C1 segment of cervical spinal cord (tissue), 14 donors: ENCODE measurements at regions not wholly inside any gene's neighbourhood (a gene's known extent, or its start where the extent isn't known, plus 50 kb on each side); places are given as distances from the start of the nearest gene placed in this dataset.
"Not testable (repeated sequence)": the region's sequence is repeated elsewhere in the genome, so short reads cannot be mapped to it uniquely, and the experiment has no call there.

Experiments used
- DNase-seq, 14 donors: peaks; one replicate each; lab custom pipeline; 2025; lab: John Stamatoyannopoulos, UW

DNA sequence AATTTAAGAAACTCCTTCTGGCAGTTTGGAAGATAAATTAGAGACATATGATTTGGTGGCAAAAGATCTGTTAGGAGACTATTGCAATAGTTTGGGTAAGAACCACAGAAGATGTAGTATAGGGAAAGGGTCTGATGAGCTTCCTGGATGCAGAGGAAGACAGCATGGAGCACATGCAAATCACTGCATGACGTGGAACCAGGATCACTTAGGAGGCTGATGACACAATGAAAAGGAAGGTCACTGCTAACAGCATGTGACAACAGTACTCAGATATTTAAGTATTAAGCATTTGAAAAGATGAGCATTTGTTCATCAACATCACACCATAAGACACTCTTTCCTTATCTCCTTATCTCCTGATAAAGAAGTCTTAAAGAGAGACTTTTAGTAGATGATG, 167.8 kb upstream of the LDB2 start:
- DNase-seq: no peak

DNA sequence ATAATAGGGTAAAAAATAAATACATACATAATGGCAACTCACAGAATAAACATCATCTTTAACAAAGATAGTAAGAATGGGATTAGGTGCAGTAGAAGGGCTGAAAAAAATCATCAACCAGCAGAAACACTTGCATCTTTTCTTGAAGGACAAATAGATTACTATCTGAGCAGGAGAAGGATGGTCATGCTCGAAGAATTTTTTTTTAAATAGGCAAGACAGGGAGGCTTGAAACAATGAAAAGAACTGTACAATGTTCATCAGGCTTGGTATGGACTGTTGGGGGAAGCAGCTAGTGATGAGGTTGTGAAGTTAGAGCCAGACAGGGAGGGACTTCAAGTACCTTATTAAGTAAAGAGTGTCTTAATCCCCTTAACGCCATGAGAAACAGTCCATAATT, 167.4 kb upstream of the LDB2 start:
- DNase-seq: no peak

DNA sequence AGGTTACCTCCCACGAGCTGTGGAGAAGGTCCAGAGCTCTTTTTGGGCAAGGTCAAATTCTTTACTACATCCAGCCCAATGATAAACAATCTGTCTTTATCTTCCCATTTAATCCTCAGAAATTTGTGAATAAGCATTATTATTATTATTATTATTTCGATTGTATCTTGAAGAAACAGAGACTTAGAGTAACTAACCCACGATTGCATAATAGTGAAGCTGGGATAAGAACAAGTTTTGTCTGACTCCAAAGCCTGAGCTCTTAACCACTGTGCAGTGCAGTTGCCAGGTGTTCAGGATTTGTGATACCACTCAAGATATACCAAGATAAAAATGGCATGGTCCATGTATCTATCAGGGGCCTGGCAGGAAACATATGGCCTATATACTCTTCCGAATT, 166.5 kb upstream of the LDB2 start:
- no peak for DNase-seq

DNA sequence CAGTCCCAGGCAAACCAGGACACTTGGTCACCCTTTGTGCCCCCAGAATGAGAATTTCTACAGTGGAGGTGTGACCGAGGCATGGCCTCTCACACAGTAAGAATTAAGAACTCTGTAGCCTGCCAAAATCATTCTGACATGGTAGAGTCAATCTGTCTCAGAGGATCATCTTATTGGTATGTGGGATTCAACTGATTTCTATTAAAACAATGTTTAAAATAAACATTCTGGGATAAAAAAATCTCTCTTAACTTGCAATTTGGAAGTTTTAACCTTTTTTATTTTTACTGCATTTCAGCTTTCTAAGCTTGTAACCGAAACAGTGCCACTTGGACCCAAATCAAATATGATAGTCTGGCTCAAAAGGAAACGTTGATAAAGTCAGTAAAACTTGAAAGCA, 165.4 kb upstream of the LDB2 start:
- DNase-seq: no peak

DNA sequence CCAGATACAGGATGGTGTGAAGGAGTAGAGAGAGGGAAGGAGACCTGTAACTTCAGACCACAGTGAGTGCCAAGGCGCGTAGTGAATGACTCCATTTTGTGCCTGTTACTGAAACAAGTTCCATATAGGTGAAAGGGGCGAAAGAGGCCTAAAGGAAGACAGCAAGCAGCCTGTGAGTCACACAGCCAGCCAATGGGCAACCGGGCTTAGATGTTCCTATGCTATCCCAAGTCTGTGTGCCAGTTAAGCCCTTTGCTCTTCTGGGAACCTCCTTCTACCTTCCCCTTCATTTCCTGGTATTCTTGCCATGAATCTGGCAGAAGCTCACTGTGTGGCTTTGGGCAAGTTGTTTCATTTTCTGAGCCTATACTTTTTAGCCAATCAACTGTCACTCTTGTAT, 161.8 kb upstream of the LDB2 start:
- DNase-seq: no peak

DNA sequence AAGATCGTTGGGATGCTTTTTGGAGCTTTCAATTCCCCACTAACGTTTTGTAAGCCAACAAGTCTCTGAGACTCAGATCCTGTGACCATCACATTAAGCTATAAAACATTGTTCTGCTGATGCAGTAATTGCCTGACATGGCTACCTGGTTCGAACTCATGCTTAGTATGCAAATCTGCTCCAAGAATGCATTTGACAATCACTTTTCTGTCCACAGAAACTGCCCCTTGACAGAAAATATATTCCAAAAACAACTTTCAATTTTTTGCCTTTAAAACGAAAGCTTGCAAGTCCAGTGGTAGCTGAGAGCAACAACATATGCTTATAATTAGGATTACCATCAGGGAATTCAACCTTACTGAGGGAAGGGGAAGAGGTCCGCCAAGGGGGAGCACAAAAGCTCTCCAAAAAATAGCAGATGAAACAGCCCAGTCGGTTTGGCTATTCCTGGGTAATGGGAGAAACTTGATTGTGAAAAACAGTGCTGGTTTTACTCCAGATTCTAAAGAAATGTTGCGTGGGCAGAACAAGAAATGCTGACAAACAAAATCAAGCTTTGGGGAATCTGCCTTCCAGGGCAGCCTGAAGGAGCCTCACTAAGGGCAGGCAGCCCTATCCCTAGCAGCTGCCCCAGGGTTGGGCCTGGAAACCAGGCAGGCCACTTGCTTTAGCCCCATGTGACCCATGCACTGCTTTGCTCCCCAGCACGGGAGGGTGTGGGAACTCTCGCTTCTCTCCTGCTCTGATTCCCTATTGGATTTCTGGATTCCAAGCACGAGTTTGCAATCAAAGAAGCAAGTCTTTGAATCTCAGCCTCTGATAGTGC, 160.7 kb upstream of the LDB2 start:
- DNase-seq: no peak

DNA sequence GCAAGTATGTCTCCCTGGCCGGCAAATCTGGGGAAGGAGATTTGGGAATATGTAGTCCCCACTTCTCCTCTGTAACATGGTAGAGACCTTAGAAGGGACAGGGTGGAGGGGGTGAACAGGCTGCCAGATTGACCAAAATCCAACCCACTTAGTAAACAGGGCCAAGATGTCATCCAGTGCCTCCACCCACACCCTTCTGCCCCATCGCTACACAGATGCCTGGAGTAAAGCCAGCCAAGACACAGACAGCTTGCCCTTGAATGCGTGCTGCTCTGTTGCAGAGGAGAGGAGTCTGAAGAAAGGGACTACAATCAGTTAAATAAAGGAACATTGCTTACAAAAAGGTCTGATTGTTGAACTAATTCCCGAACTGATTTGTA, 160.1 kb upstream of the LDB2 start:
- DNase-seq: no peak

DNA sequence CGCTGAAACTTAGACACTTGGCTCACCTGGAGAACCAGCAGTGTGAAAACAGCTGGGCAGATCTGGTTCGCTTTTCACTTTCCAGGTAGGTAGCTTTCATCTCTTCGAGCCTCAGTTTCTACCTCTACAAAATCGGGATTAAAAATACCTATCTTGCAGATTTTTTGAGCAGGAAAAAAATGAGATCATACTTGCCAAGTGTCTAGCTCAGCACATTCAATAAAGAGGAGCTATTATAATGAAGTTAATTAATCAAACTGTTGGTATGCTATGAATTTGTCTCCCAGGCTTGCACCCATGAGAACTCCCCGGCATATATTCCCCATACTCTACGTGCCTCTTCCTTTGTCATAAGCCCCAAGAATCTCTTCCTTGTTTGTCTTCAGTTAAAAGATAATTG, 158.6 kb upstream of the LDB2 start:
- DNase-seq: no peak

DNA sequence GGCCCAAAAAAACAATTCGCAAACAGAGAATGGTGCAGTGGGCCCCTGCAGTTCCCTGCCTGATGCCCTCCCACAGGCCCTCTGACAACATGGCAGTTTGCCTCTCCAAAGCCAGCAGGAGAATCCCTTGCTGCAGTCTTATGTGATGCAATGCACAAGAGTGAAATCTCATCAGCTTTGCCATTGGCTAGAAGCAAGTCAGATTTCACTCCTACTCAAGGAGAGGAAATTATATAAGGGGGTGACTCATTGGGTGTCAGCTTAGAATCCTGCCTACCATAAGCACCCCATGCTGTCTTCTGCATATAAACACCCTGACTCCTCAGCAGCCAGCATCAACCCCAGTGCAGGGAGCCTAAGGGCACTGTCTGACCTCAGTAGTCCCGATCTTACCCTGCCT, 157.3 kb upstream of the LDB2 start:
- no peak for DNase-seq

DNA sequence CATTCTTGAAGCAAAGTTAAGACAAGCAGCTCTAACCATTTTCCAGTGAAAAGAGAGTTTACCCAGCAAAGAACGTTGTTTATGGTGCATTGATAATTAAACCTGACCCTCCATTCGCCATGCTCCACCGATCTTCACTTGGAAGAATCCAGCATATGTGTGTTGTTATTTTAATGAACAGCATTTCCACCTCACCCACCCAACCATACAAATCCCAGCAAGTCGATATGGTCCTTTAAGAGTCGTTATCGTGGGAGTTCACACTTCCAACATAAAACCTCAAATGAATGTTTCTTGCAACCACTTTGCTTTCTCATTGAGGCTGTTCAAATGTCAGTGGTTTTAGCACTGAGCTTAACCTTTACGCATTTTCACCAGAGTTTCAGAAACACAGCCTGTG, 147.4 kb upstream of the LDB2 start:
- DNase-seq: no peak

DNA sequence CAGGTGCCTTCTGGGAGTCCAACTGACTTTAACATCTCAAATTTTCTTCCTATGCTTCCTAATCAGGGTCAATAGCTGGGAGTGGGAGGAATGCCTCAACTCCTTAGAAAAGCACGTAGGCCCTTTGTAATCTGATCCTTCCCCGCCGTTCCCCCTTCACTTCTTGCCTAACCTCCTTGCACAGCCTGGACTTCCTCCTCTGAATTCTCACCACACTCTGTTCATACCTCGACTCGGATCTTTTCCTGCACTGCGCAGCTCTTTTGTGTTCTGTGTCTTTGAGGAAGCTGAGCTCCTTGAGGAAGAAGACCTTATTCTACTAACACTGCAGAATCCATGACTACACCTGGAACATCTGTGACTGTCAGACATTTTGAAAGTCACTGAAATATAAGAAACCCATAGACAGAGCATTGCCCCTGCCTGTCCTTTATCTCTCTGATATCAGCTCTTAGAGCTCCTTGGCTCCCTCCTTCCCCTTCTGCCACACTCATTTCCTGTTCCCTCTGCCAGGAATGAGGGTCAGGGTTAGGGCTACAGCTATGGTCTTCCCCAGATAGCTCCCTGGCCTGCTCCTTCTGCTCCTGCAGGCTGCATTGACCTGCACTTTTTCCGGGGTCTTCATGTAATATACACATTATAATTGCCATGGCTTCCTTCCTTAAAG, 140.2 kb upstream of the LDB2 start:
- DNase-seq: no peak

DNA sequence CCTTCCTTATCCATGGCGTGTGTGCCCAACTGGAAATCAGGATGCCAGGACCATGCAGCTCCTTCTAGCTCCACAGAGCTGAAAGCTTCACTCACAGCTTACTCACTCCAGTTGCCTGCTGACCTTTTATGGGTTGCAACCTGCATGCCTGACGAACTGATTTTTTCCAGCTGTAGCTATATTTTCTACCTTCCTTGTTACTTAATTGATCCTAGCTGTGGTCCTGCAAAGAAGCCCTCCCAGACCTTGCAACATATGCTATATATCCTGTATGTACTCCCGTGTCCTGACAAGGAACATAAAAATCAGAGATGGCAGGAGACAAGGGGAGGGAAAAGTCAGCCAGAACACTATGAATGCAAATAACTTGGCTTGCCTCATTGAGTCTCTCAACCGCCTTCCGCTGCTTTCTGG, 135.3 kb upstream of the LDB2 start:
- no peak for DNase-seq

DNA sequence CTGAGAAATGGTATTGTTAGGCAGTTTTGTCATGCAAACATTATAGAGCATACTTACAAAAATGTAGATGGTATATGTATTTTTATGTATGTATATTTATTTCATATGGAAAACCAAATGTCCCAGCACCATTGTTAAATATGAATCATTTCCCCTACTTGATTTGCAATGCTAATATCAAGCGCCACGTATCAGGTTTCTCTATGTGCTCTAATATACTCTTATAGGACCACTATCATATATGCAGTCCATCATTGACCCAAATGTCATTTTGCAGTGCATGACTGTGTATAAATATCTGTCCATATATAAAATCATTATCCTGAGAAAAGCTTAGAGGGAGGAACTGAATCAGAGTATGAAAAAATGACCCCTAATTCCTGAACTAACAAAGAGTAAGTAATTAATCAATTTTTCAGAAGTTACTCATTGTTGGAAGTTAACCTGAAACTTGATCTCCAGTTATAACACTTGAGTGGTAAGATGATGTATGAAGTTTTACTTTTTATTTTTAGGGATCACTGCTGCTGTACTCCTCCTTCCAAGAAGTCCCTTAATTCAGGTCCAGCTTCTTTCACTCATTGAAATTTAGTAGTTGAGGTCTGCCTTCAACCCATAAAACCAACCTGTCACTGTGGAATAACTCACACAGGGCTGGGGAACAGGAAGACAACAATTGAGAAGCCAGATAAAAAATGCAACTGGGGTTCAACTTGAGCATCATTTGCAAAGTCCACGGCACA, 134.8 kb upstream of the LDB2 start:
- DNase-seq: no peak

DNA sequence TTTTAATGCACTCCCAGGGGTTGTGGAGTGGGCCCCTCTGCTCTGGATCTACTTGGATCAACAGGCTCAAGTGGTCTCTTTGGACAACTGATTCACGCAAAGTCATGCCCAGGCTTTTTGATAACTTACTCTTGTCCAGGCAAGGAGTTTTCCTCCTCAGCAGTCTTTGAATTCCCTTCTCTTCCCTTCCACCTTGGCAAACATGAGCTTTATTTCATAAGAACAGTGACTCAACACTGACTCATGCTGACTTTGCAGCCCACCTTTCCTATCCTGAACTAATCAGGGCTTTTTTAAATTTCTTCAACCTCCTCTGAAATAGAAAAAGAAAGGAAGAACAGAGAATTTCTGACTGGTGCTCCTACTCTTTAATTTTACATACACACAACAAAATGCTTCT, 132.1 kb upstream of the LDB2 start:
- no peak for DNase-seq

DNA sequence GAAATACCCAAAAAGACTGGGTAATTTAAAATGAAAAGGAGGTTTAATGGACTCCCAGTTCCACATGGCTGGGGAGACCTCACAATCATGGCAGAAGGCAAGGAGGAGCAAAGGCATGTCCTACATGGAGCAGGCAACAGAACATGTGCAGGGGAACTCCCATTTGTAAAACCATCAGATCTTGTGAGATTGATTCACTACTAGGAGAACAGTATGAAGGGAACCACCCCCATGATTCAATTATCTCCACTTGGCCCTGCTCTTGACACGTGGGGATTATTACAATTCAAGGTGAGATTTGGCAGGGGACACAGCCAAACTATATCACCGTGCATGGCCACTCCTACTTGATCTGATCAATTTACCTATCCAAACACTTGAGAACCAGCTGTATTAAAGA, 131.5 kb upstream of the LDB2 start:
- no peak for DNase-seq

DNA sequence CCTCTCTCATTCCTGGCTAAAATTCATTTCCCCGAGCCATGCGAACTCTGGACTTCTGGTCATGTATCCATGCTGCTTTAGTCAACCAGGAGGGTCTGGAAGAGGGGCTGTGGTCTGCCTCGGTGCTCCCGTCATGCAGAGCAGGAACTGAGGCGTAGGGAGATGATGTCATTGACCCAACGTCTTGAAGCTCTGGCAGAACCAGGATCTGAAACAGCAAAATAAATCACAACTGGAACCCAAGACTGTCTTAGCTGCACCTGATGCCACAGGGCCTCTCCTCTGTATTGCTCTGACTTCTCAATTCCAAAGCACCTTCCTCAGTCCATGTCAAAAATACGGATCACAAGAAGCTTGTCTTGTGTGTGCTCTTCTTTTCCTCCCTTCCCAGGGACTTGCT, 131.0 kb upstream of the LDB2 start:
- no peak for DNase-seq

DNA sequence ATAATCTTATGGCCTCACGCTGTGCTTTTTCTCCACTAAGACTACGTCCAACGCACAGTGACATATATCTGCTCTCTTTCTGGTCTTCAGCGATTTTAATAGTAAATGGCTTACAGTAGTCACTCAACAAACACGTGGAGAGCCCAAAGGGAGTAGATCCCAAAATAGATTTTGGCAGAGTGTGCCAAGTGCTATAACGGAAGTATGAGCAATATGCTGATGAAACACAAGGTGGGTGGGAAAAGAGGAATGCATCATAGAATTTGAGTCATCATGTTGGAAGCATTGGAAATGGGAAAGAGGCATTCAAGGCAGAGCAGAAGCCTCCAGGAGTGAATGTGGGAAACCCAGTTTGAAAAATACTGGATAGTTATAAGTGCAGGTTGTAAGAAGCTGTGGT, 129.1 kb upstream of the LDB2 start:
- DNase-seq: no peak

DNA sequence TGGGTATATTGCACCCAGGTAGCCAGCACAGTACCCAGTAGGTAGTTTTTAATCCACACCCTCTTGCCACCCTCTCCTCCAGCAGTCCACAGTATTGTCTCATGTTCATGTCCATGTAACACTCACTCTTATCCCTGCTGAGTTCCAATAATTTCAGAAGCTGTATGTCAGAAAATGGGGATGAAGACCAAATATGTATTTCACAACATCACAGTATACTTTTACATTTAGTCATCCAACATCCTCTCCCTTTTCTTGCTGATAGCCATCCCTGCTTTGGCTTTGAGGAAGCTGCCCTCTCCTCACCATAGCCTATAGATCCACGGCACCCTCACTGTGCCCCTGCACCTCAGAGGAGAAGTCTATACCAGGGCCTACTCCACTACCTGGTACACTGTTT, 126.0 kb upstream of the LDB2 start:
- no peak for DNase-seq

DNA sequence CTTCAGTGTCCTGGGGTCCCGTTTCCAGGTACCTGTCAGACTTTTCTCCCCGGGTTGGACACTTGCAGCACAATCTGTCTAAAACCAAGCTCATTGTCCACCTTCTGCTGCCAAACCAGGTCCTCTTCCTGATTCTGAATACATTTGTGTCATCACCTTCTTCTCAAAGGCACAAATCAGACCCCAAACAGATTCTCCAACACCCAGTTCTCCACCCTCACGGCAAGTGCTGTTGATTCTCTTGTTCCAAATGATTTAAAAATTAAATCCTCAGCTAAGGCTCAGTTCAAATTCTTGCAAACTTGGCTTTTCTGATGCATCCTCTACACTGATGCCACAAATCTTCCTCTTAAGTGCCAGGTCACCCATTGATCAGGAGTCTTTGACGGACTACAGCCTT, 122.5 kb upstream of the LDB2 start:
- no peak for DNase-seq

DNA sequence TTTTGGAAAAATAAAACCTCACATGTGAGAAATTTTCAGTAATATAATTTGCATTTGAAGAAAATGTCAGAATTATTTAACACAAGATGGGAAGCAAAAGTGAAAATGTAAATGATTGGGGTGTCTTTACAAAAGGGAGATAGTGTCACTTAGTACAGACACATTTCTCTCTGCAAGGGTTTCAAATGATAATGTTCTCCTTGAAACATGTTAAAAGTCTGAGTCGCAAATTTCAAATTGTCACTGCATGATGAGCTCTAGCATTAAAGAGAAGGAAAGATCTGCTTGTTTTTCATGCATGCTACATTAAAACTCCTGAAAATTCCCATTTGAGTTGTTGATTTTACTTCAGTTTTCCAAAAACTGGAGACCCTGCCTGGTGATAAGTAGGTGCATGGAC, 122.0 kb upstream of the LDB2 start:
- DNase-seq: no peak

DNA sequence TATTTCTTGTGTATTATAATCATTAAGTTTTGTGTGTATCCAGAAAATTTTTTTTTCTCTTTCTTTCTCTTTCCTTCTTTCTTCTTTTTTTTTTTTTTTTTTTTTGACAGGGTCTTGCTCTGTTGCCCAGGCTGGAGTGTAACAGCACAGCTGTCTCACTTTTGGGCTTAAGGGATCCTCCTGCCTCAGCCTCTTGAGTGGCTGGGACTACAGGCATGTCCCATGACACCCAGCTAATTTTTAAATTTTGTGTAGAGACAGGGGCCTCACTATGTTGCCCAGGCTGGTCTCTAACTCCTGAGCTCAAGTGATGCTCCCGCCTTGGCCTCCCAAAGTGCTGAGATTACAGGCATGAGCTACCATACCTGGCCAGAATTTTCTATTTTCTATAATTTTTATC, 120.2 kb upstream of the LDB2 start:
- not testable (repeated sequence) for DNase-seq

DNA sequence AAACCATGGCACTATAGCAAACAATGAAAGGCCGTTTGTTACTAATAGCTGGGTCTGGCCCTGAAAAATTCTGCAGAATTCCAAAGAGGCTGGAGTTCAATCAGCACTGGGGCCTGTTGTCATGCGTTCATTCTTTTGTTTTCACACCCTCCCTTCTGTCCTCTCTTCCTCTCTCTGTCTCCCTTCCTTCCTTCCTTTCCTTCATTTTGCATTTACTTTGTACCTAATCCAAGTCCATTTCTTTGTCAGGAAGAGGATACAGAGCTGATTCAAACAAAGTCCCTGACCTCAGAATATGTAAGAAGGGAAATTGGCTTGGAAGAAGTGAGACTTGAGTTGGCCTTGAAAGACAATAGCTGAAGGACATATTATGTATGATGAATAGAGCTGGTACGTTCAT, 119.6 kb upstream of the LDB2 start:
- no peak for DNase-seq
